Psoas muscle (tissue), 7 donors: ENCODE measurements at regions not wholly inside any gene's neighbourhood (a gene's known extent, or its start where the extent isn't known, plus 50 kb on each side); places are given as distances from the start of the nearest gene placed in this dataset.

Experiments used
- ATAC-seq, 4 donors: fragments of 200-7000 bp; cut with Tn5 transposase; one replicate each; pipeline ENCODE4 v1.9.1; 2020; ENCODE audit warnings: moderate library complexity in 3 of 4, mild to moderate bottlenecking in 2 of 4
- DNase-seq, 2 donors: peaks; one replicate each; pipeline ENCODE4 v3.0.0-alpha.2; 2020
- H3K27ac ChIP-seq: fragments of 200-600 bp; one replicate; pipeline ENCODE4 v1.8.0; 2022
- H3K27me3 ChIP-seq, 3 donors: fragments of 200-600 bp in 1 of 3; one replicate each; pipeline versions ENCODE4 v1.6.1 to v1.8.0; 2013 to 2022; ENCODE audit warnings: low read length in 2 of 3, mild to moderate bottlenecking in 2 of 3, moderate library complexity in 1 of 3; ENCODE audit not compliant: insufficient read depth in 3 of 3
- H3K36me3 ChIP-seq, 2 donors: fragments of 200-600 bp in 1 of 2; one replicate each; pipeline versions ENCODE4 v1.6.1 to v1.8.0; 2013 to 2022; ENCODE audit warnings: low read depth in 1 of 2, mild to moderate bottlenecking in 1 of 2, moderate library complexity in 1 of 2; ENCODE audit not compliant: insufficient read depth in 1 of 2
- H3K4me1 ChIP-seq: fragments of 200-600 bp; one replicate; pipeline ENCODE4 v1.8.0; 2022
- H3K4me3 ChIP-seq: fragments of 200-600 bp; one replicate; pipeline ENCODE4 v1.8.0; 2022; ENCODE audit warnings: mild to moderate bottlenecking
- H3K9me3 ChIP-seq: fragments of 200-600 bp; one replicate; pipeline ENCODE4 v1.8.0; 2022
- CTCF ChIP-seq: fragments of 200-600 bp; IDR thresholded peaks from one replicate; pipeline ENCODE4 v1.8.0; 2022; ENCODE audit warnings: antibody characterized with exemption
- WGBS, 3 donors: extraction: QIAGEN DNeasy Blood & Tissue Kit; methylation state at CpG; one replicate each; pipeline versions ENCODE4 v1.1.6 to v1.1.7; 2013; 5-methylcytosine and 5-hydroxymethylcytosine counted together
- intact Hi-C, 2 donors: fragments of 100-400 bp; cut with DNase I; formaldehyde crosslinking; loops; one replicate each; pipeline versions ENCODE4 v1.11.0 to v1.14.2; 2022
- donor health status: healthy with polysubstance abuse.
- donor health status: DM: no; HTN: no; CAD: no; lungs with moderate emphysema.
- donor health status: Bipolar disorder and iron deficiency.
- donor health status: healthy.
- donor health status: DM: yes; HTN: yes; CAD: no.
- donor health status: DM: no; HTN: no; CAD: no.
- donor health status: DM: yes; HTN: yes; CAD: no.

GRCh38 chr14:43043850-43044249, 1437.2 kb downstream of the LRFN5 start:
- Histone ChIP-seq H3K4me1 (peaks cover 8% of the 10 kb centered on the region), H3K4me3 (no peak overlapping the region), H3K27ac (no peak overlapping the region), H3K9me3 (no peaks in the 10 kb centered on the region), H3K27me3 (no peaks in the 10 kb centered on the region), H3K36me3 (no peaks in the 10 kb centered on the region)
- DNase-seq: no peak
- intact Hi-C loops: no loop called here
- TF ChIP-seq CTCF: no peak
- ATAC-seq: no peak

GRCh38 chr14:43042408-43042807, 1435.7 kb downstream of the LRFN5 start:
- peak overlapping the region; percentile 57 for H3K27ac ChIP-seq
- H3K36me3 ChIP-seq: no peaks in the 10 kb centered on the region
- peak; percentile 46 to 81 (median 78) for ATAC-seq
- H3K9me3 ChIP-seq: no peaks in the 10 kb centered on the region
- WGBS, 3 donors: 6 to 12% (median 6%) methylated on average over 2 of the region's 2 CpGs
- peaks cover 8% of the 10 kb centered on the region for H3K4me1 ChIP-seq
- no peak for DNase-seq
- intact Hi-C loops: no loop called here
- no peaks in the 10 kb centered on the region for H3K27me3 ChIP-seq
- H3K4me3 ChIP-seq: peak overlapping the region; percentile 49
- TF ChIP-seq CTCF: no peak

- no peaks in the 10 kb centered on the region for H3K27me3 ChIP-seq
- peak overlapping the region; percentile 49 for H3K4me3 ChIP-seq
- intact Hi-C loops: no loop called here
- DNase-seq: no peak
- ATAC-seq: peak in 1 of 4 donors; percentile 61
- H3K9me3 ChIP-seq: no peaks in the 10 kb centered on the region
- peaks cover 8% of the 10 kb centered on the region for H3K4me1 ChIP-seq
- WGBS, 3 donors: 16 to 34% (median 20%) methylated on average over 3 of the region's 3 CpGs
- no peaks in the 10 kb centered on the region for H3K36me3 ChIP-seq
- no peak for TF ChIP-seq CTCF
- H3K27ac ChIP-seq: peak overlapping the region; percentile 57
These were observed 1435.3 kb downstream of the LRFN5 start for GRCh38 chr14:43041976-43042375.

- Histone ChIP-seq H3K4me1 (peaks cover 8% of the 10 kb centered on the region), H3K4me3 (no peak overlapping the region), H3K27ac (no peak overlapping the region), H3K9me3 (no peaks in the 10 kb centered on the region), H3K36me3 (no peaks in the 10 kb centered on the region), H3K27me3 (no peaks in the 10 kb centered on the region)
- no peak for TF ChIP-seq CTCF
- WGBS, 3 donors: 76 to 95% (median 82%) methylated on average over 3 of the region's 3 CpGs
- ATAC-seq (no peak), DNase-seq (no peak)
- intact Hi-C loops: no loop called here
These were observed 1434.5 kb downstream of the LRFN5 start for GRCh38 chr14:43041207-43041606.

- Histone ChIP-seq H3K4me1 (peaks cover 8% of the 10 kb centered on the region), H3K27ac (no peak overlapping the region), H3K9me3 (no peaks in the 10 kb centered on the region), H3K36me3 (no peaks in the 10 kb centered on the region), H3K4me3 (no peak overlapping the region), H3K27me3 (no peaks in the 10 kb centered on the region)
- TF ChIP-seq CTCF: no peak
- intact Hi-C loops: no loop called here
- 87 to 91% (median 90%) methylated on average over 2 of the region's 2 CpGs for WGBS, 3 donors
- DNase-seq: no peak
- no peak for ATAC-seq
These were observed 1433.2 kb downstream of the LRFN5 start for GRCh38 chr14:43039881-43040280.
